Activated B cell treated with CpG ODN at 0.5 μM for 24 hours (primary cell): ENCODE measurements at regions not wholly inside any gene's neighbourhood (a gene's known extent, or its start where the extent isn't known, plus 50 kb on each side); places are given as distances from the start of the nearest gene placed in this dataset.

Source experiments
- ATAC-seq: fragments of 200-7000 bp; cut with Tn5 transposase; one replicate; pipeline ENCODE4 v1.10.0; 2021; ENCODE audit warnings: low read depth, mild to moderate bottlenecking, moderate library complexity
- CTCF ChIA-PET: fragments of 350-600 bp; sonication (Branson Sonifier 250); formaldehyde crosslinking; loops from one replicate; lab custom pipeline; 2021; ENCODE audit warnings: antibody characterized with exemption; lab: Charles Lee
- POLR2A ChIA-PET: fragments of 350-600 bp; sonication (Branson Sonifier 250); formaldehyde crosslinking; loops from one replicate; lab custom pipeline; 2021; ENCODE audit warnings: antibody characterized with exemption; lab: Charles Lee
- DNase-seq: peaks from one replicate; pipeline ENCODE4 v3.0.0; 2022
- H3K27ac Mint-ChIP-seq: one replicate; pipeline ENCODE4 v1.8.0; 2020; ENCODE audit warnings: mixed read lengths
- H3K27me3 Mint-ChIP-seq: one replicate; pipeline ENCODE4 v1.8.0; 2021; ENCODE audit warnings: mixed read lengths
- H3K36me3 Mint-ChIP-seq: one replicate; pipeline ENCODE4 v1.8.0; 2021; ENCODE audit warnings: low read depth, mixed read lengths
- H3K4me1 Mint-ChIP-seq: one replicate; pipeline ENCODE4 v1.8.0; 2021; ENCODE audit warnings: mixed read lengths
- H3K4me3 Mint-ChIP-seq: one replicate; pipeline ENCODE4 v1.8.0; 2020; ENCODE audit warnings: mild to moderate bottlenecking, mixed read lengths
- H3K9me3 Mint-ChIP-seq: one replicate; pipeline ENCODE4 v1.8.0; 2020; ENCODE audit warnings: mixed read lengths
- intact Hi-C: fragments of 100-400 bp; cut with micrococcal nuclease; formaldehyde crosslinking; loops from one replicate; pipeline ENCODE4 v1.15.1; 2024
- TF ChIP-seq, protein P1 (sequence below): fragments of 200-600 bp; IDR thresholded peaks from one replicate; pipeline ENCODE4 v1.8.0; 2022; ENCODE audit warnings: antibody characterized with exemption, mild to moderate bottlenecking

DNA sequence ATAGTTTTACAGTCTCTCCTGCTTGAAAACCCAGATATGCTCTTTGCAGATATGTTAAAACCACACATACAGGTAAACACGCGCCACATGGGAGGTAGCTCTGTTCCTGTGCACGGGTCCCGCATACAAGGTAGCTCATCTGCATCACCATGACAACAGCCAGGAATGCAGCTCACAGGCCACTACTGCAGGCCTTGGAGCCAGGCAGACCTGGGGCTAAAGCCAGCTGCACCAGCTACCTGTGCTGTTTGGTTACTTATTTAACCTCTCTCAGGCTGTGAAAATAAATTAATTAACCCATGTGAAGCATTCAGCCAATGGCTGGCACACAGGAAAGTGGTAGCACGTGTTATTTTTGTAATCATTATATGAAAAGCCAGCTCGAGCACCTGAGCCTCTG is 428.3 kb downstream of the TNS3 start:
- Mint-ChIP-seq H3K9me3 (no peaks in the 10 kb centered on the region), H3K4me3 (no peak overlapping the region), H3K4me1 (peaks cover 32% of the 10 kb centered on the region), H3K36me3 (no peaks in the 10 kb centered on the region), H3K27me3 (peaks cover 2% of the 10 kb centered on the region), H3K27ac (no peak overlapping the region)
- ChIA-PET CTCF (no interaction called here), POLR2A (no interaction called here)
- TF ChIP-seq, protein P1, sequence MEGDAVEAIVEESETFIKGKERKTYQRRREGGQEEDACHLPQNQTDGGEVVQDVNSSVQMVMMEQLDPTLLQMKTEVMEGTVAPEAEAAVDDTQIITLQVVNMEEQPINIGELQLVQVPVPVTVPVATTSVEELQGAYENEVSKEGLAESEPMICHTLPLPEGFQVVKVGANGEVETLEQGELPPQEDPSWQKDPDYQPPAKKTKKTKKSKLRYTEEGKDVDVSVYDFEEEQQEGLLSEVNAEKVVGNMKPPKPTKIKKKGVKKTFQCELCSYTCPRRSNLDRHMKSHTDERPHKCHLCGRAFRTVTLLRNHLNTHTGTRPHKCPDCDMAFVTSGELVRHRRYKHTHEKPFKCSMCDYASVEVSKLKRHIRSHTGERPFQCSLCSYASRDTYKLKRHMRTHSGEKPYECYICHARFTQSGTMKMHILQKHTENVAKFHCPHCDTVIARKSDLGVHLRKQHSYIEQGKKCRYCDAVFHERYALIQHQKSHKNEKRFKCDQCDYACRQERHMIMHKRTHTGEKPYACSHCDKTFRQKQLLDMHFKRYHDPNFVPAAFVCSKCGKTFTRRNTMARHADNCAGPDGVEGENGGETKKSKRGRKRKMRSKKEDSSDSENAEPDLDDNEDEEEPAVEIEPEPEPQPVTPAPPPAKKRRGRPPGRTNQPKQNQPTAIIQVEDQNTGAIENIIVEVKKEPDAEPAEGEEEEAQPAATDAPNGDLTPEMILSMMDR = no peak
- ATAC-seq (no peak), DNase-seq (no peak)
- intact Hi-C loops = no loop called here

DNA sequence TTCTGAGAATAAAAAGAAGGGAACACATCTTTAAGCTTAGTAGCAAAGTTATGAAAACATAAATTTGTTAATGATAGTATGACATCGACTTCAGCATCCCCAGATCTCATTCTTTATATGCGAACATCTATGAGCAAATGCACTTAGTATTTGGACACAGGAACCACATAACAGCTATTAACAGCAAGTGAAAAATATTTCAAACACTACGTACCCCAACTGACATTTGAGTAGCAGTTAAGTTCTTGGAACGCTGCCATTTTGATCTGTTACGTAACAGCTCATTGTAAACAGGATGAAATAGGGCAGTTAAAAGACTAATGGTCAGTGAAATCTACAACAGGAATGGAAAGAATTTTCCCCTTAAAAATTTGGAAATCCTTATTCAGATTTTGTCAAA is 428.9 kb downstream of the TNS3 start:
- Mint-ChIP-seq H3K27ac (no peak overlapping the region), H3K9me3 (no peaks in the 10 kb centered on the region), H3K4me1 (peaks cover 33% of the 10 kb centered on the region), H3K4me3 (no peak overlapping the region), H3K36me3 (no peaks in the 10 kb centered on the region), H3K27me3 (peaks cover 2% of the 10 kb centered on the region)
- POLR2A ChIA-PET = no interaction called here
- CTCF ChIA-PET = no interaction called here
- intact Hi-C loops = no loop called here
- ATAC-seq = no peak
- TF ChIP-seq, protein P1 = no peak
- no peak for DNase-seq

DNA sequence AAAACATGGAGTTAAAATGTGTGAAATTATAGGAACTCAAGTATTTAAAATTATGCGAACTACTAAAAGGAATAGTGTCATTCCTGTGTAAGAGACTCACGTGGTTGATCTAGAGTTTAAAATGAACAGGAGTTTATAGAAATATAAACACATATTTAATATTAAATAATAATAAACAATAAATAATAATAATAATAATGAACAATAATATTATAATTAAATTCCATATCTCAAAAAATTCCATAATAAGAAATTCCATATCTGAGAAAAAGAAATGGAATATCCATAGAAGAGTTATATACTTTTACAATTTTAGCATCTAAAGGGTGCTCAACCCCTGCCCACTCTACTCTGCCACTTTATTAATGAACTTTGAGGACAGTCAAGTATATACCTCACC is 429.6 kb downstream of the TNS3 start:
- Mint-ChIP-seq H3K9me3 (no peaks in the 10 kb centered on the region), H3K27me3 (peaks cover 2% of the 10 kb centered on the region), H3K4me1 (peaks cover 33% of the 10 kb centered on the region), H3K36me3 (no peaks in the 10 kb centered on the region), H3K4me3 (no peak overlapping the region), H3K27ac (no peak overlapping the region)
- POLR2A ChIA-PET = no interaction called here
- DNase-seq = no peak
- TF ChIP-seq, protein P1 = no peak
- intact Hi-C loops = no loop called here
- CTCF ChIA-PET = no interaction called here
- ATAC-seq = no peak

DNA sequence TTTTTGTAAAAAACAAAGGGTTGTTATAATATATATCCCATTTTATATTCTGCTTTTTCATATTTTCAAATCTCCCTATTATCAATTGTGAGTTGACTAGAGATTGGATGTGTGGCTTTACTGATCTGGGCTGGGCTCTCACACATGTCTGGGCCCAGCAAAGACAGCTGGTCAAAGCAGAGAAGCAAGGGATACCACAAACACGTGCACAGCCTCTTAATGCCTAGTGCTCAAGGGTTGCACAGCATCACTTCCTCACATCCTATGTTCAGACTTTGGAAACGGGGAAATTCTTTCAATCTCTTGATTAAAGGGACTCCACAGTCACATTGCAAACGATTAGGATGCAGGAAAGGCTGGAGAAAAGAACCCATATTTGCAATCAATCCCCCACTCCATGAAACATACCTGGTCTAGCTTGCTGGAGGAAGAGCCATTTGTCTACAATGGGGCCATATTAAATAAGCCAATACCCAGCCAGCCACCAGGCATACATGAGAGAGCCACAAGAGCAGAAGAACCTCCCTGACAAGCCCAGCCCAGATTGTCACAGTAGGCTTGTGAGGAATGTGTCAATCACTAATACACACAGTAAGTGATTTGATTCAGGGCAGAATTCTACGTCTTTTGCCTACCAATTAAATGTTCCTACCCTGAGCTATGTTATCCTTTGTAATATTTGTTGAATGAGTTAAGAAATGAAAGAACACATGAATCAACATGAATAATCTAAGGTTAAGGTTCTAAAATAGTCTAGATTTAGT is 431.2 kb downstream of the TNS3 start:
- H3K27ac Mint-ChIP-seq = no peak overlapping the region
- intact Hi-C loops = no loop called here
- H3K27me3 Mint-ChIP-seq = no peaks in the 10 kb centered on the region
- no peak for DNase-seq
- peaks cover 33% of the 10 kb centered on the region for H3K4me1 Mint-ChIP-seq
- ChIA-PET CTCF (no interaction called here), POLR2A (no interaction called here)
- H3K4me3 Mint-ChIP-seq = no peak overlapping the region
- no peaks in the 10 kb centered on the region for H3K9me3 Mint-ChIP-seq
- ATAC-seq = no peak
- TF ChIP-seq, protein P1 = no peak
- no peaks in the 10 kb centered on the region for H3K36me3 Mint-ChIP-seq

DNA sequence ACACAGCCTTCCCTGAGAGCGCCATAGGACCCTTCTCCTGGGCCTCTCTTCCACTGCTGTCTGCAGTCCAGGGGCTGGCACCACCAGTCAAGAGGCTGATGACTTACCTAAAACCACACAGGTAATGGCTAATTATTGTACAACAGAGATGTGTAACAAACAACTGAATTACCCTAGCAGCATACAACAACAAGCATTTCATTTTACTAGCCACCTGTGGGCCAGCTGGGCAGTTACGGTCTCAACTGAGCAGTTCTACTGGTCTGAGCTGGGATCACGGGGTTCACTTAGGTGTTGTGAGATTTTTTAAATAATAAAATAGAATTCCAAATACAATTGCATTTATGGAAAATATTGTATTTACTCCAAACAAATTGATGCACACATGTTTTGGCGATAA is 431.9 kb downstream of the TNS3 start:
- peaks cover 33% of the 10 kb centered on the region for H3K4me1 Mint-ChIP-seq
- H3K27me3 Mint-ChIP-seq = no peaks in the 10 kb centered on the region
- CTCF ChIA-PET = no interaction called here
- peak overlapping the region; percentile 30 for H3K27ac Mint-ChIP-seq
- POLR2A ChIA-PET = no interaction called here
- intact Hi-C loops = no loop called here
- no peaks in the 10 kb centered on the region for H3K36me3 Mint-ChIP-seq
- DNase-seq = no peak
- H3K4me3 Mint-ChIP-seq = peak overlapping the region; percentile 9
- ATAC-seq = no peak
- H3K9me3 Mint-ChIP-seq = no peaks in the 10 kb centered on the region
- TF ChIP-seq, protein P1 = no peak
